Kidney capillary endothelial cell (primary cell): ENCODE measurements at regions not wholly inside any gene's neighbourhood (a gene's known extent, or its start where the extent isn't known, plus 50 kb on each side); places are given as distances from the start of the nearest gene placed in this dataset.

Experiments used
- DNase-seq: peaks from one replicate; pipeline ENCODE4 v3.0.0-alpha.2; 2018; ENCODE audit warnings: low spot score

GRCh38 chr17:62913991-62914570 is 52.0 kb upstream of the TANC2 start:
- DNase-seq: no peak

- DNase-seq: no peak
Measured at GRCh38 chr17:62912363-62912762, 53.7 kb upstream of the TANC2 start.

DNA sequence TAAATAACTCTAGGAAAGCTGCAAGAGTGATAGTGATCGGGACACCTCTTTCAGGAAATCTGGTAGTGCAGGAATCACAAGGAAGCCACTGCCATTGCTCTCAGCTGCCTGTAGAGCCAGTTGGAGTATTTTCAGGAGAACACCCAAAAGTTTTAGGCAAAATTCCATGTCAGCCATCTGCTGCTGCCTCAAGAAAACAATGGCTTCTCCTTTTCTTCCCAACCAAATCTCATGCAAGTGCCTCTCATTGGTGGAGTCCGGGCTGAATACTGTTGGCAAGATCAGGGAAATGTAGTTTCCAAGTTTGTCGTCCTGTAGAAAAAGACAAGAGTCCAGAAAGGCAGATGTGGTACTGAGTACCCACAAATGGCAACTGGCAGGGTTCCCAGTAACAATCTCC is 54.9 kb upstream of the TANC2 start:
- no peak for DNase-seq

- DNase-seq: no peak
Measured at GRCh38 chr17:62910277-62910676, 55.8 kb upstream of the TANC2 start.

DNA sequence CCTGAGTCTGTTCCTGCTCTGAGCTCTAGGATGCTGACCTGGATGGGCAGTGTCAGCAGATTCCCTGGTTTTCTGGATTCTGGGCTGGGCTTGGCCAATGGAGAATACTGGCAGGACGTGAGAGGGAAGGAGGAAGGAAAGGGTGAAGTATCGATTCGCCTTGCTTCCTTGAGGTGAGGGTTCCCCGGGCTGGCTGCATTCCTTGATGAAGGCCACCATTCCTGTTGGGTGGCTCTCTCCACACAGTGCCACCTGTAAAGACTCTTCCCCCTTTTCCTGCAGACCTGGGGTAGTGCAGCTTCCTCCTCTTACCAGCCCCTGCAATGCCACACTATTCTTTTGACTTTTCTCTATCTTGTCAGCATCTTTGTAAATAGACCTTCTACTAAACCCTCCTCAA is 58.1 kb upstream of the TANC2 start:
- no peak for DNase-seq

GRCh38 chr17:62906881-62907280 is 59.2 kb upstream of the TANC2 start:
- no peak for DNase-seq

DNA sequence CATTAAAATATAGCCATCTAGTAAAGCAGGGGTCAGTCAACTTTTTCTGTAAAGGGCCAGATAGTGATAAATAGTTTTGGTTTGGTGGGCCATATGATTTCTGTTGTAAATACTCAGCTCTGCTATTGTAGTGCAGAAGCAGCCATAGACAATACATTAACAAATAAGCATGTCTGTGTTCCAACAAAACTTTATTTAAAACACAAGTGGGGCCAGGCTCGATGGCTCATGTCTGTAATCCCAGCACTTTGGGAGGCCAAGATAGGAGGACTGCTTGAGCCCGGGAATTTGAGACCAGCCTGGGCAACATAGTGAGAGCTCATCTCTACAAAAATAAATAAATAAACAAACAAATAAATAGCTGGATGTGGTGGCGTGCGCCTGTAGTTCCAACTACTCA is 60.8 kb upstream of the TANC2 start:
- DNase-seq: no peak

GRCh38 chr17:62902531-62903220 is 63.4 kb upstream of the TANC2 start:
- DNase-seq: no peak

DNA sequence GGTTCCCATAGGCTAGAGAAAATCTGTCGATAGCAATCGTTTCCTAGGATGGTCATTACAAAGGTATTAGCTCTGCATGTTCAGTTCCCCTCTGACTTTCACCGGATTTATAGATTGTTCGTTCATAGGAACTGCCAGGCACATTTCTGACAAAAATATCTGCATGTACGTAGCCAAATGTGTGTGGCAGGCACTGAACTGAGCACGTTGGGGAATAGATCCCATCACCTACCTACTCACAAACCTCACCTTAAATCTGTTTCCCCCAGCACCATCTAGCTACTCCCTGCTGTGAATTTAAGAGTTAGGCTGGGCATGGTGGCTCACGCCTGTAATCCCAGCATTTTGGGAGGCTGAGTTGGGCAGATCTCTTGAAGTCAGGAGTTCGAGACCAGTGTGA is 64.5 kb upstream of the TANC2 start:
- DNase-seq: no peak

GRCh38 chr17:62900096-62900495 is 65.9 kb upstream of the TANC2 start:
- no peak for DNase-seq

DNA sequence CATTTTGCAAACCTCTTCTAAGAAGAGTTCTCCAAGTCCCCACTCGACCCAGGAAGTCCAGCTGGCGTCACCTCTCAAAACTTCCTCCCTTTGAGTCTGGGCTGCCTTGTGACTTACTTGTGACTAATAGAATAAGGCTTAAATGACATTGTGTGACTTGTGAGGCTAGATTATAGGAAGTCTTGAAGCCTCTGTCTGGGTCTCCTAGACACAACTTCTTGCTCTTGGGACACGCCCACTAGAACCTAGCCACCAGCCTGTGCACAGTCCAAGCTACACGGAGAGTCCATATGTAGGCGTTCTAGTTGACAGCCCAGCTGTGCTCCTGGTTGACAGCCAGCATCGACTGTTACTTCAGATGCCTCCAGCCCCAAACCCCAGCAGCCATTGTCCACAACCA is 66.7 kb upstream of the TANC2 start:
- DNase-seq: peak; percentile 76

DNA sequence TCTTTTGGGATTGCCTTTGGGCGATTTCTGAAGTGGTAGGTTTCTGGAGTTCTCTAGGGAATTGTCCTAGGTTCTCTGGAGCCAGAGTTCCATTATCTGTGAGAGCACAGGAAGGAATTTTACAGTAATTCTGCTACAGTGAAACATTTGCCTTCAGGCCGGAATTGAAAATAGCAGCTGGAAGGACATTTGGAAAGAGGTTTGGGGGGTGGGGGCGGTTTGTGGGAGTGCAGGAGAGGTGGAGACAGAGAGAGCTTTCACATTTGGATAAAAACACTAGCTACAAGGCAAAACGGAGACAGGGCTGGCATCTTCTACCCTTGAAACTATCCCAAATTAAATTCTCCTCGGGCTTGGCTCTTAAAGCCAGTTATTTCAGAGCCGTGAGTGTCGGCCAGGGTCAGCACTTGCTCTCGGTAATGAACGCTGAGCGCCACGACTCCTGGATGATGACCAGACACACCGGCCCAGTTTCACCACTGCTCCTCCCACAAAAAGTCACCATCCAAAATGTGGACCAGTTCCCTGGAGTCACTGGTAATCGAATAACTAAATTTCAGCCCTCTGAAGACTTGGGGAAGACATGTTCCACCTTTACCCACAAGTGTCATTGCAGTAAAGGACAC is 67.7 kb upstream of the TANC2 start:
- peak; percentile 63 for DNase-seq

DNA sequence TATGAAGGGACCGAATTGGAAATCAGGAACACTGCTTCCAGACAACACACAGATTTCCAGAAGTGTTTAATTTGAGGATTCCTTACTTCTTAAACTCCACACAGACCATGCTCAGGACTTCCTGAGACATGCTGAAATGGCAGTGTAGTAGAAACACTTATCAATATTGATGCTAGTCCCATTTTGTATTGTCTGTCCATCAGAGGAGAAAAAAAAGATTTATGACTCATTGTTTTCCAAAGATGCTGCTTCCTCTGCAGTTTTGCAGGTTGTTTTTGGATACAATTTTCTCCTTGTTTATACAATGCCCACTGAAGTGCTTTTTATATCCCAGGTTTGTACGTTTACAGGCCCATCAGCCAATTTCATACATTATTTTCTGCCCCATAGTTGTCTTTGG is 68.3 kb upstream of the TANC2 start:
- DNase-seq: peak; percentile 69

DNA sequence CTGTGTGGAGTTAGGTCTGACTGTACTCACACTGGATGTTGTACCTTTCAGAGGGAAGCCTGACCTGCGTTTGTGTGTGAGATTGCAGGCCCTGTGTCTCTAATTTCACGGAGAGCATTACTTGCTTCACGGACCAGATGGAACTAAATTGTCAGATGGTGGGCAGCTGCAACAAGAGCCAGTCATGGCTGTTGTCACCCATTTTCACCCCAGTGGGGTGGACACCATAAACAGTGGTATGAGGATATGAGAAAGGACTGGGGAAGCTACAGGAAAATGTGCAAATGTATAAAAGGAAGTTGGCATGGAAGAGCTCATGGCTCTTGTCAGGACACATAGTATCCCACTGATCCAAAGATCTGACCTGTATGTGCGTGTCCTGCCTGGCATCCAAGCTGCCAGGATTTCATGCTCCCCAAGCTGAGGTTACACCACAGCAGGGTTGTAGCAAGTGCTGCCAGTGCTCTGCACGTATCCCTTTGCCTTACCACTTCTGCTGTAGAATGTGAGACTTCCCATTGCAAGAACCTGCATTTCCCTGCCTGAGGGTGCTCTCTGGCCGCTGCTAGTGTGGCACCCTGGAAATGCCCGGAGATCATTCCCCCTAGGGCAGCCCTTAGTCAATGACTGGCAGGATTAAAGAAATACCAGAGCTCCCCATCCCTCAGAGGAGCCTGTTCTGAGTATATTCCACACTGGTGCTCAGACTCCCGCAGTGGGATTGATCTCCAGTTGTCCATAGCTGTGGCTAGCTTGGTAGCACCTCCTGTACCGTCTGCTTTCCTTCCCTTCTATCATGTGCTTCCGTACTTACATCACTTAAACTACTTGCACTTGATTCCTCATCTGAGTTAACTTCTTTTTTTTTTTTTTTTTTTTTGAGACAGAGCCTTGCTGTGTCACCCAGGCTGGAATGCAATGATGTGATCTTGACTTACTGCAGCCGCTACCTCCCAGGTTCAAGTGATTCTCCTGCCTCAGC is 70.4 kb upstream of the TANC2 start:
- DNase-seq: no peak

DNA sequence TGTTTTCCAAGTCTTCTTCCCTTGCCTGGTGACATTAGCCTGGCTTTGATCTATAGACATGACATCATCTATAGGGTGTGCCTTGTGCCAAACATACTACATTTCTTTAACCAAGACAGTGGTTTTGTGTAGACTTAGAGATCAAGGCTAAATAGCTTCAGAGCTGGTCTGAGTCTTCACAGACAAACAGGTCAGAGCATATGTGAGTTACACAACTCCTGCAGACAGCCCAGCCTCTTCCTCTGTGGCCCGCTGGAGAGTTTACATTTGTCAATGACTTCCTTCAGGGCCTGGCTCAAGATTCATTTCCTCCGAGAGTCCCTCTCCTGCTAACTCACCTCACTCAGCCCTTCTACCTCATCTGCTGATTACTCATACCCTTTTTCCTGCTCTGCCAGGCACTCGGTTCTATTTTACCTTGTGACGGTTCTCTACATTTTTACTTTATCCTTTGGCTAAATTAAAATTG is 73.1 kb upstream of the TANC2 start:
- peak; percentile 94 for DNase-seq

GRCh38 chr17:62892061-62892675 is 73.9 kb upstream of the TANC2 start:
- DNase-seq: no peak

DNA sequence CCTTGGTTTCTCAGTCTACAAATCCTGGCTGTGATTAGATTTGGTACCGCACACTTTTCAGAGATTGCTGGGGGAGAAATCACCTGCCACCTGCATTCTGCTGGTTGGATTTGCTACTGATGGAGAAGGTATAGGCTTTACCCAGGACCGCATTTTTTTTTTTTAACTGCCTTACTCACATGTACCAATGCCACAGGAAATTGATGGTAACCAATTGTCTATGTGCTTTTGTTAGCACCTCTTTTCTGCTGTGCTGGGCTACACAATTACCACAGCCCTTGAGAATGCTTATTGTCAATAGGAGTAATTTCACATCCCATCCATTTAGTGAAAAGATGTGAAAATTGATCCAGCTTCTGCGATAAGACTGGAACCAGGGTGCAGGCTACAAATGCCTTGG is 74.4 kb upstream of the TANC2 start:
- DNase-seq: no peak

DNA sequence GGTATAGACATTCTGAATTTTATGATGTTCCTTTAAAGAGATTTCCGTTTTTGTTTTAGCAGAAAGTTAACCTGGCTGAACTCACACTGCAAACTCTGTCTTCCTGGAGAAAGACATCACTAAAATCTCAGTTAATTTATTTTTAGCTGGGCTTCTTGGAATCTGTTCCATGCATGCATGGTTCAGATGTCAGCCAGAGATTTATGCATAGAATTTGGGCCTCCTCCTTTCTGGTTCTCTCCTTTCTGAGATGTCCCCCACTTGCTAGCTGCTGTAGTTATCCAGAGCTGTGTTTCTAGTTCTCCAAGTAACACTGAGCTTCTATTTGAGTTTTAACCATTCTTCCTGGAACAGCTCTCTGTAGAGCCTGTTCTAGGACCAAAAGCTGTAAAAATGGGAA is 77.3 kb upstream of the TANC2 start:
- no peak for DNase-seq

DNA sequence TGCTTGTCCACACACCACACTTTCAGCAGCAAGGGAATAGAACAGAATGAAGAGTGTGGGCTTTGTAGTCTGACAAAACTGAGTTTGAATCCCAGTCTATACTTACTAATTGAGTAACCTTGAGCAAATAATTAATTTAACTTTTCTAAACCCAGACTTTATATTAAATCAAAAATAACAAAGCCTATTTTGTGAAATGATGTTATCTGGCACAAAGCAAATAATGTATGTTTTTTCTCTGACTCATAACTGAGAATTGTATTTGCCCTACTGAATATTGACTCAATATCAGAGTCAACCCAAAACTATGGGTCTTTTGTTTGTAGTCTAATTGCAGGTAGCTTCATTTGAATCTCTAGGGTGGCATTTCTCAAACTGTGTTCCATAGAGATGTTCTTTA is 77.9 kb upstream of the TANC2 start:
- DNase-seq: no peak

DNA sequence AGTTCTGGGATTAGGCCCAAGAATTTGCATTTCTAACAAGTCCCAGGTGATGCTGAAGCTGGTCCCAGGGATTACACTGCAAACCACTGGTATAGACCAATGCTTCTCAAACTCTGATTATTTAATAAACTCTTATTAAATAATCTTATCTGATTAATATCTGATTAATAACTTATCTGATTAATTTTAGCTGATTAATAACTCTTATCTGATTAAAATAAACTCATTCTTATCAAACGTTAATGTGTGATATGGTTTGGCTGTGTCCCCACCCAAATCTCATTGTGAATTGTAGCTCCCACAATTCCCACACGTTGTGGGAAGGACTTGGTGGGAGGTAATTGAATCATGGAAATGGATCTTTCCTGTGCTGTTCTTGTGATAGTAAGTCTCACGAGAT is 78.6 kb upstream of the TANC2 start:
- no peak for DNase-seq

DNA sequence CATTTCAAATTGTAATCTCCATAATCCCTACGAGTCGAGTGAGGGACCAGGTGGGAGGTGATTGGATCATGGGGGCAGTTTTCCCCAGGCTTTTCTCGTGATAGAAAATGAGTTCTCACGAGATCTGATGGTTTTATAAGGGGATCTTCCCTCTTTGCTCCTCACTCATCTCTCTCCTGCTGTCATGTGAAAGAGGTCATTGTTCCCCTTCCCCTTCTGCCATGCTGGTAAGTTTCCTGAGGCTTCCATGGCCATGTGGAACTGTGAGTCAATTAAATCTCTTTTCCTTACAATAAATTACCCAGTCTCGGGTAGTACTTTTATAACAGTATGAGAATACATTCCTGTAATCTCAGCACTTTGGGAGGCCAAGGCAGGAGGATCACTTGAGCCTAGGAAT is 76.7 kb upstream of the MARCHF10 start:
- no peak for DNase-seq

GRCh38 chr17:62882878-62883277 is 74.8 kb upstream of the MARCHF10 start:
- no peak for DNase-seq
